Muscle of leg (tissue), 3 donors: ENCODE measurements at regions not wholly inside any gene's neighbourhood (a gene's known extent, or its start where the extent isn't known, plus 50 kb on each side); places are given as distances from the start of the nearest gene placed in this dataset.
"Not testable (repeated sequence)": the region's sequence is repeated elsewhere in the genome, so short reads cannot be mapped to it uniquely, and the experiment has no call there.

Source experiments
- DNase-seq: peaks from one replicate; pipeline ENCODE4 v3.0.0; 2013
- H3K27ac ChIP-seq: one replicate; pipeline ENCODE4 v1.5.1; 2013; ENCODE audit warnings: mild to moderate bottlenecking, low read length, control low read depth
- H3K27me3 ChIP-seq: one replicate; pipeline ENCODE4 v1.6.1; 2013; ENCODE audit warnings: low read length; ENCODE audit not compliant: control insufficient read depth, insufficient read depth
- H3K36me3 ChIP-seq: one replicate; pipeline ENCODE4 v1.6.1; 2013; ENCODE audit warnings: low read length; ENCODE audit not compliant: control insufficient read depth, insufficient read depth
- H3K4me1 ChIP-seq: one replicate; pipeline ENCODE4 v1.6.1; 2013; ENCODE audit warnings: low read length; ENCODE audit not compliant: control insufficient read depth, insufficient read depth
- H3K4me3 ChIP-seq: one replicate; pipeline ENCODE4 v1.5.1; 2013; ENCODE audit warnings: low read length, control low read depth
- H3K9me3 ChIP-seq: replicated peaks from 2 replicates; pipeline ENCODE4 v1.6.1; 2013; ENCODE audit warnings: low read depth, low read length; ENCODE audit not compliant: control insufficient read depth
- WGBS: methylation state at CpG from one replicate; pipeline ENCODE4 v1.1.5; 2013; ENCODE audit warnings: missing lambda C conversion rate; ENCODE audit not compliant: insufficient coverage; 5-methylcytosine and 5-hydroxymethylcytosine counted together

- WGBS: 59% methylated on average over 4 of the region's 4 CpGs
- Histone ChIP-seq H3K36me3 (no peaks in the 10 kb centered on the region), H3K4me1 (peaks cover 4% of the 10 kb centered on the region), H3K27ac (peak overlapping the region; percentile 37), H3K4me3 (no peak overlapping the region), H3K27me3 (no peaks in the 10 kb centered on the region), H3K9me3 (no peaks in the 10 kb centered on the region)
- DNase-seq: no peak
These were observed 129.8 kb upstream of the SLC5A12 start for GRCh38 chr11:26851696-26852095.

DNA sequence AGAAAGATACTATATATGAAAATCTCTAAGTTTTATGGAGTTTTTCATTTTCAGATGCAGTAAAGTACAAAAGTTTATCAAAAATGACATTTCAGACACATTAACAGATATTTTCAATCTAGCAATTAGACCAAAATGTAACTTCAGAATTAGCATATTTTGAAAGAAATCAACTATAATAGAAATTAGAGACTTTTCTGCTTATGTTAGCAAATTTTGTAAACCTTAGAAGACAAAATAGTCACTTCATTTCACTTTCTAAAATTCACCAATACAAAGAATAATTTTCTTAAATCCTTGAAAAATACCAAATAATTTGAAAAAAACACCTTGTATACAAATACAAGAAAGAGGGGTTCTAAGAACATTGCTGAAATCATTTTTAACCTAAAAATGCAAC, 135.8 kb upstream of the FIBIN start:
- Histone ChIP-seq H3K9me3 (no peaks in the 10 kb centered on the region), H3K4me1 (no peaks in the 10 kb centered on the region), H3K4me3 (no peak overlapping the region), H3K27ac (no peak overlapping the region), H3K27me3 (no peaks in the 10 kb centered on the region), H3K36me3 (no peaks in the 10 kb centered on the region)
- DNase-seq: no peak

DNA sequence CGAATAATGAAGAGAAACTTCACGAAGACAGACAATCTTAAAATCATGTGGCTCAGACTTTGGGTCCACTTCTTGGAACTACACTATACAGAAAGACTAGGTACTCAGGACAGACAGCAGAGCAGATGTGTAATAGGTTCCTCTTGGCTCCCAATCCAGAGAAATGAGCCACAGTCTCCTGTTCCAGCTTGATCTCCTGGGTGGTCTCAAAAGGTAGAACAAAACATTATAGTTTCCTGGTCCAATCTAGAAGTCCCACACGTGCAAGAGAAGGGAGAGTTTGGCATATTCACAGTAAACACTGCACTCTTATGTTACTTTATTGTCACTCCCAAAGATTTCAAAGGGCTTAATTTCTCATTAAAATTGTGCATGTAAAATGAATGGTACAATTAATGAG, 134.5 kb upstream of the FIBIN start:
- Histone ChIP-seq H3K27me3 (no peaks in the 10 kb centered on the region), H3K4me1 (no peaks in the 10 kb centered on the region), H3K4me3 (no peak overlapping the region), H3K27ac (peak overlapping the region; percentile 81), H3K36me3 (no peaks in the 10 kb centered on the region), H3K9me3 (no peaks in the 10 kb centered on the region)
- DNase-seq: peak; percentile 58
- WGBS: no CpG with 5 or more reads among the region's 3 CpGs

DNA sequence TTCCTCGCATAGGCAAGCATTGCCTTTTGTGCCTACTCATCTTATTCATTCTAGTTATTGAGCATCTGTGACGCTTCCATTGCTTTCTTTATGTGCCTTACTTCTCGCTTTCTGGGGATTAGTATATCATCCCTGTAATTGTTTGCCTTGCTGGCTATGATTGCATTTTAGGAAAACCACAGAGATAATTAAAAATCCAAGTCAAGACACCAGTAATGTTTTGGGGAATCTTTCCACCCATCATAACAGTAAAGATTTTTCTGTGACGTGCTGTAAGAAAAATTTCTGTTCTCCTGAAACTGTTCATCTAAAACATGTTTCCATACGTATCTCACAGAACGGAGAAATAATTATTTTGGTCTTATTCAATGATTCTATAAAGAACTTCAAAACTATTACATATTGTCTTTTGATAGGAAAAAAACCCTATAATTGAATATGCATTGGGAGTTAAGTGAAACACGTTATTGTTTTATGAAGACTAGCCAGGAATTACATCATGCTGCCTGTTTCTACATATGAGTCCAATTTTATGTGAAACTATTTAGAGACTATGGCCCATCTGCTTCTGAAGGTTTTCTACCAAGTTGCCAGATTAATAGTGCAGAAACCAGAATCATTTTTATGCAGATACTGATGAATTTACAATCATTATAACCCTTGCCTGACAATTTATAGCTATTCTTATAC, 133.7 kb upstream of the FIBIN start:
- no CpG with 5 or more reads among the region's 7 CpGs for WGBS
- DNase-seq: peak; percentile 93
- H3K36me3 ChIP-seq: no peaks in the 10 kb centered on the region

GRCh38 chr11:26860895-26861294, 133.0 kb upstream of the FIBIN start:
- no peaks in the 10 kb centered on the region for H3K4me1 ChIP-seq
- peak overlapping the region; percentile 81 for H3K27ac ChIP-seq
- no peaks in the 10 kb centered on the region for H3K27me3 ChIP-seq
- H3K4me3 ChIP-seq: no peak overlapping the region
- H3K36me3 ChIP-seq: no peaks in the 10 kb centered on the region
- no CpG with 5 or more reads among the region's 1 CpG for whole genome bisulfite sequencing
- no peaks in the 10 kb centered on the region for H3K9me3 ChIP-seq
- DNase-seq: peak; percentile 62

More for the DNA sequence above, 133.7 kb upstream of the FIBIN start:
- Histone ChIP-seq H3K27me3 (no peaks in the 10 kb centered on the region), H3K4me3 (no peak overlapping the region), H3K9me3 (no peaks in the 10 kb centered on the region), H3K4me1 (no peaks in the 10 kb centered on the region), H3K27ac (peak overlapping the region; percentile 81)

GRCh38 chr11:26862801-26863200, 131.1 kb upstream of the FIBIN start:
- Histone ChIP-seq H3K4me3 (no peak overlapping the region), H3K27ac (no peak overlapping the region), H3K36me3 (no peaks in the 10 kb centered on the region), H3K27me3 (no peaks in the 10 kb centered on the region), H3K9me3 (no peaks in the 10 kb centered on the region), H3K4me1 (no peaks in the 10 kb centered on the region)
- DNase-seq: no peak

- Histone ChIP-seq H3K27me3 (no peaks in the 10 kb centered on the region), H3K27ac (no peak overlapping the region), H3K9me3 (no peaks in the 10 kb centered on the region), H3K36me3 (no peaks in the 10 kb centered on the region), H3K4me1 (no peaks in the 10 kb centered on the region), H3K4me3 (no peak overlapping the region)
- DNase-seq: no peak
- no CpG with 5 or more reads among the region's 2 CpGs for WGBS
These were observed 128.2 kb upstream of the FIBIN start for GRCh38 chr11:26865703-26866102.

- Histone ChIP-seq H3K27me3 (no peaks in the 10 kb centered on the region), H3K36me3 (no peaks in the 10 kb centered on the region), H3K4me1 (no peaks in the 10 kb centered on the region), H3K27ac (no peak overlapping the region), H3K4me3 (no peak overlapping the region), H3K9me3 (no peaks in the 10 kb centered on the region)
- DNase-seq: no peak
These were observed 126.6 kb upstream of the FIBIN start for GRCh38 chr11:26867286-26867685.

DNA sequence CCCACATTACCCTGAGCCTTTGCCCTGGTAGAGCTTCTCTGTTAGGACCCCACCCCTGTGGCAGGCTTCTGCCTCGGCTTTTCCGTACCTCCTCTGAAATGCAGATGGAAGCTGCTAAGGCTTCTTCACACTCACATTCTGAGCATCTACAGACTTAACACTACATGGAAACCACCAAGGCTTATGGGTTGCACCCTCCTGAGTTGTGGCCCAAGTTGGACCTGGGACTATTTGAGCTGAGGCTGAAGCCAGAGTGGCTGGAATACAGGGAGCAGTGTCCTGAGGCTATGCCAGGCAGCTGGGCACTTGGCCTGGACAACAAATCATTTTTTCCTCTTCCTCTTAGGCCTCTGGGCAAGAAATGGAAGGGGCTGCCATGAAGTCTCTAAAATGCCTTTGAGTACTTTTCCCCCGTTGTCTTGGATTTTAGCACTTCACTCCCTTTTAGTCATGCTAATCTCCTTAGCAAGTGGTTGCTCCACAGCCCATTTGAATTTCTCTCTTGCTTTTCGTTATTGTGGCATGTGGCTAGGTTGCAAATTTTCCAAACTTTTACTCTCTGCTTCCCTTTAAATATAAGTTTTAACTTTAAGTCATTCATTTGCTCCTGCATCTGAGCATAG, 114.8 kb upstream of the FIBIN start:
- H3K36me3 ChIP-seq: no peaks in the 10 kb centered on the region
- H3K9me3 ChIP-seq: peaks cover 16% of the 10 kb centered on the region
- H3K4me1 ChIP-seq: no peaks in the 10 kb centered on the region
- no peak overlapping the region for H3K4me3 ChIP-seq
- no peaks in the 10 kb centered on the region for H3K27me3 ChIP-seq
- no peak for DNase-seq
- H3K27ac ChIP-seq: no peak overlapping the region
- WGBS: 100% methylated on average over 2 of the region's 4 CpGs

DNA sequence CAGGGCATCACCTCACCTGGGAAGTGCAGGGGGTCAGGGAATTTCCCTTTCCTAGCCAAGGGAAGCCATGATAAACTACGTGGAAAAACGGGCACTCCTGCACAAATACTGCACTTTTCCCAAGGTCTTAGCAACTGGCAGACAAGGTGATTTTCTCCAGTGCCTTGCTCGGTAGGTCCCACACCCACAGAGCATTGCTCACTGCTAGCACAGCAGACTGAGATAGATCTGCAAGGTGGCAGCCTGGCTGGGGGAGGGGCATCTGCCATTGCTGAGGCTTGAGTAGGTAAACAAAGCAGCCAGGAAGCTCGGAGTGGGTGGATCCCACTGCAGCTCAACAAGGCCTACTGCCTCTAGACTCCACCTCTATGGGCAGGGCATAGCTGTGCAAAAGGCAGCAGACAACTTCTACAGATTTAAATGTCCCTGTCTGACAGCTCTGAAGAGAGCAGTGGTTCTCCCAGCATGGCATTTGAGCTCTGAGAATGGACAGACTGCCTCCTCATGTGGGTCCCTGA, 111.5 kb upstream of the FIBIN start:
- not testable (repeated sequence) for H3K36me3 ChIP-seq, DNase-seq, H3K4me3 ChIP-seq, H3K4me1 ChIP-seq, H3K27ac ChIP-seq, H3K27me3 ChIP-seq
- WGBS: 100% methylated on average over 2 of the region's 4 CpGs
- peaks cover 18% of the 10 kb centered on the region for H3K9me3 ChIP-seq
